LNCAP (cell line): ENCODE measurements at regions not wholly inside any gene's neighbourhood (a gene's known extent, or its start where the extent isn't known, plus 50 kb on each side); places are given as distances from the start of the nearest gene placed in this dataset.

Experiments
- CTCF ChIP-seq: fragments of 450-650 bp; IDR thresholded peaks from 2 replicates; pipeline ENCODE4 v1.5.1; 2017; ENCODE audit warnings: mild to moderate bottlenecking

DNA sequence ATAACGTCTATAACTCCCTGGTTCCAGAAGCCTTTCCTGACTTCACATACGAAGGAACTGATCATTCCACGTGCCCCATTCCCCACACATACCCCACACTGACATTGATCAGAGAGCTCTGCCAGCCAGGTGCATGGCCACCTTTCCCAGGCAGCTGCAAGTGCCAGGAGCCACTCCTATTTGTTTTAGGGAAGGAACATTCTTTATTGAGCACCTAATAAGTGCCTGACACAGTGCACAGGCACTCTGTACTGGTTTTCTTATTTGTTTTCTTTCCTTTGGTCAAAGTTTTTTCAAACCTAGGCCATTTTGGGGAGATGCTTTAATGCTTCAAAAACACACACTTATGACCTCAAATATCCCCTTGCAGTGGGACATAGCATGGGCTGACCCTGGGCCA is 50.0 kb downstream of the PITPNM2 start:
- TF ChIP-seq CTCF: no peak

GRCh38 chr12:123100450-123100849 is 50.4 kb downstream of the PITPNM2 start:
- no peak for TF ChIP-seq CTCF

DNA sequence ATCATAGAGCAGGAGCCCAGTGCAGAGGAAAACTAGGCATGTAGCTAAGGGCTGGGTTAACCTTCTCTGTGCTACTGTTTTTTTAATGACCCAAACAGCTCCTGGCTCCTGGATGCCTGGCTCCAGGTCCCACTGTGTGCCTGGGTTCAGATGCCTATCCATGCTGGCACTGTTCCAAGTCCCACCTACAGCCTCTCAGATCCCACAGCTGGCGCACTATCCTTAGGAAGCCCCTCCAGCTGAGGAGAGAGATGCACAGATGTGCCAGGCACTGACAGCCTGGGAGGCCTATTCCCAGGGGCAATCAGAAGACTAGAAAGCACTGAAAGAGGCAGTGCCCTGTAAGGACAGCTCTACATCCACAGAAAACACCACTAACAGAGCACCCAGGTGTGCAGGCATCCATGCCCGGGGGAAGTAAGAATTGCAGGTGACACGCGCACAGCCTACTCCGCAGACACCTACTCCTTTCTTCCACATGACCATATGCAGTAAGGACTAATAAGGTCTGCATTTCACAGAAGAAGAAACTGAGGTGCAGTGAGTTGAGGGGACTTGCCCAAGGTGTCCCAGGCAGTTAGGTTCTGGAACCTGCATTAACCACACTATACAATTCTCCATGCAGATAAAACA is 51.2 kb downstream of the PITPNM2 start:
- TF ChIP-seq CTCF: no peak

GRCh38 chr12:123098780-123099179 is 52.1 kb downstream of the PITPNM2 start:
- no peak for TF ChIP-seq CTCF

- no peak for TF ChIP-seq CTCF
These were observed 53.3 kb downstream of the PITPNM2 start for GRCh38 chr12:123097561-123098084.

- no peak for TF ChIP-seq CTCF
These were observed 54.1 kb downstream of the PITPNM2 start for GRCh38 chr12:123096741-123097140.

GRCh38 chr12:123096182-123096581 is 54.7 kb downstream of the PITPNM2 start:
- TF ChIP-seq CTCF: no peak
